ENCODE measurements at regions not wholly inside any gene's neighbourhood (a gene's known extent, or its start where the extent isn't known, plus 50 kb on each side); places are given as distances from the start of the nearest gene placed in this dataset.
A peak's percentile ranks its signal among the peaks of the same experiment; 100 is the strongest.

- DNase-seq, result no peak
Observed at GRCh38 chr1:82721702-82722101, 921.0 kb downstream of the ADGRL2 start.

- no peak for DNase-seq
Observed at GRCh38 chr1:82718719-82719419, 918.1 kb downstream of the ADGRL2 start.

GRCh38 chr1:82710091-82710490 is 909.4 kb downstream of the ADGRL2 start:
- no peak for DNase-seq

DNA sequence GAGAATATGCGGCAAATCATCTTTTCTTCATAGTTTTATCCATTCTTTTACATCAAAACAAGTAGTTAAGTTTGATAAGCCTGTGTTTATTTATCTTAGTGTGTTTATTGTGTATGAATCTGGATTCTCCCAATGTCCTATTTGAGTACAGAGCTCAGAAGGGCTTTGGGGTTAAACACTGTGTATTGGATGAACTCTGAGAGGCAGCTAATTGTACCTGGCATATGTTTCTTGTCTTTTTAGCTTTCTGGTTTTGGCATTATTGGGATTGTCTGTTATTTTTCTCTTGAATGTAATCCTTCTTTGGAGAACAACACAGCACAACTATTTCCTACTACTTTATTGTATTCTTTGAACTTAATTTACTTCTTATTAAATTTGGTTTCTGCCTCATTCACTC is 906.9 kb downstream of the ADGRL2 start:
- DNase-seq, result no peak

DNA sequence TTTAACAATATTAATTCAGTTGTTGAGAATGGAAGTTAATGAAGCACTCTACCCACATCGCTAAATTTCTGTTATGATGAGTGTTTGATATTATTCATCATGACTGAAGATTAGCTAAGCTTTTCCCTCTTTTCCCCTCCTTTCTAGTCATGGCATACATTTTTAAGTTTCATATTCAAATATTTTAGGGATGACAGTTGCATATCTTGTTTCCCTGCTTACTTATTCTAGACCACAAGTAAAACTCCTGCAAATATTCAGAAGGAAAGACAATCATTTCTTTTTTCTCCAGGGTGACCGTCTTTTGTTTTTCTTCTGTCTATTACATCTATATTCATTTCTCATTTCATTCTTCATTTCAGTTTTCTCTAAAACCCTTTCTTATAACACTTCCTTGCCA is 906.0 kb downstream of the ADGRL2 start:
- no peak for DNase-seq

GRCh38 chr1:82704966-82705365 is 904.2 kb downstream of the ADGRL2 start:
- no peak for DNase-seq

GRCh38 chr1:82704393-82704792 is 903.7 kb downstream of the ADGRL2 start:
- peak; percentile 97 for DNase-seq

GRCh38 chr1:82703951-82704350 is 903.2 kb downstream of the ADGRL2 start:
- peak; percentile 19 for DNase-seq

DNA sequence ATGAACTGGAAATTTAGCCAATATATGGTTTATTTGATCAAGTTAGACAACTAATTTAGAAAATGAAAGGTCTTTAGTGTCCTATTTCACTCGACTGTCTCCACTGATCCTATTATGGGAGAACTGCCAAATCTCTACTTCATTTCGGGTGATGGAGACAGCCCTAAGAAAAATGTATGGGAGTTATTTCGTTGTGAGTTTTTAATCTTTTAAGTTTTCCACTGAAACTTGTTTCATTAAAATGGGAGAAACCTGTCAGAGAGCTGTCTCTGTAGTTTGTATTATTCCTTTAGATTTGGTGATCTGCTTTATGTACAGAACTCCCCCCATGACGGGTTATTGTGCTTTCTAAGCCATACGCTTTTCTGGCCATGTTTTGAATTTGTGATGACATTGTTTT is 899.7 kb downstream of the ADGRL2 start:
- DNase-seq, result no peak

DNA sequence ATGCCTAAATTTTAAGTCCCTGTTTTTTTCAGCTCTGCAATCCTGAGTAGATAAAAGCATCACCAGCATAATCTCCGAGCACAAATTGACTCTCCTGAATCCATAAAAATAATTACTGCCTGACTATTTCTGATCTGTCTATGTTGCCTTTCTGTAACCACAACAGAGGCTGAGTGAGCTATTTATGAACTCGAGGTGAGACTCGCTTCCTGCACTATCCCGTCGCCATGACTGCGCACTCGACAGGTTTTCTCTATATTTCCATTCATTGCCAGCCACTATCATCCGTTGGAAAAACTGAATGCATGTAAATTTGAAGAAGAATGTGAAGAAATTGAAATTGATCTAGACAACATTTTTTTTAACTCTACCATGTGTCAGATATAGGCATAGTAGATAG is 897.2 kb downstream of the ADGRL2 start:
- no peak for DNase-seq

DNA sequence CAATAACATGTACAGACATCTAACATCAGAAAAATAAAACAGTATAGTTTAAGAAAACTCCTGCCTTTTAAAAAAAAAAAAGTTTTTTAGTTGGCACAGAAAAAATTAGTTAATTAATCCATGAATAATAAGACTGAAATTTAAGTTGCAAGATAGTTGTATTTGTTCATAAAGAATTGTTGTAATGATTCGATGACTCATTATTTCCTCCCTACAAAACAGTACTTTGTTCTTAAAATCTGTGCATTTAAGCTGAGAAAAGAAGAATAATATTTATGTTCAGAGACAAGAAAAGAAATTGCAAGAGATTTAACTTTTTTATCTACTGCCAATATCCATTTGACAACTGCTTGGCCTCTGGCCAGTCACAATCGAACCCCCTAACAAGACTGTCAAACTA is 894.7 kb downstream of the ADGRL2 start:
- peak; percentile 61 for DNase-seq

- DNase-seq, result no peak
Observed at GRCh38 chr1:82690411-82690810, 889.7 kb downstream of the ADGRL2 start.

GRCh38 chr1:82689217-82689616 is 888.5 kb downstream of the ADGRL2 start:
- DNase-seq, result no peak

GRCh38 chr1:82686774-82687173 is 886.0 kb downstream of the ADGRL2 start:
- DNase-seq, result no peak

GRCh38 chr1:82646888-82647287 is 846.2 kb downstream of the ADGRL2 start:
- DNase-seq, result no peak

DNA sequence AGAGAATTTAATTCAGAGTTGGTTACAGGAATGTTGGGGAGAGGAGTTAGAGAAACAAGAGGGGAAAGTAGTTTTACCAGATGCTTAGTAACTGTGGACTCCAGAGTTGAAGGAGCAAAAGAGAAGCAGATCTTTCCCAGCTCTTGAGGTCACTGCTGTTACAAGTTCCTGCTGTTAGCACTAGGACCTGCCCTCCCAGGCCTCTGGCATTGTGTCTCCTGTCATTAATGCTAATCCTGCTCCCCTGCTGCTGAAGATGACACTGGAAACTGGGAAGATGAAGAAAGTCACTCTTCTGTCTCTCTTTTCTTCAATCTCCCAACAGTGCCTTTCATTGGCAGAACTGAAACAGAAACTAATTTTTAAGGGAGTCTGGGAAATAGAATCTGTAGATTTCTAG is 845.6 kb downstream of the ADGRL2 start:
- no peak for DNase-seq

- DNase-seq, result no peak
Observed at GRCh38 chr1:82644186-82644915, 843.6 kb downstream of the ADGRL2 start.

DNA sequence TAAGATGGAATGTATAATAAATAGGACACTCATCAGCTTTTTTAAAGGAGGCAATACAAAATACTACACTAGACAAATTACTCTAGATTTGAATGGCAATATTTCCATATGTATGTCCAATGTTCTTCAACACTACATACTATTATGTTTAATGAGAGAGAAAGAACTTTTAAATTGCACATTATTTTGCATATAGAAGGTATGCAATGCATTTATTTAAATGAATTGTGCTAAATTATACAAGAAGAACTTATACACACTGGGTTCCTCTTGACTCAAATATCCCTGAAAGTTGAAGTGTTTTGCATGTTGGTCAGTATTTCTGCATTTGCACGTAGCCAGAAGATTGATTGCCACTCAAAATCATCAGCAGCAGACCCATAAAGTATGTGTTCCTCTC is 839.6 kb downstream of the ADGRL2 start:
- no peak for DNase-seq

GRCh38 chr1:82634266-82634665 is 833.5 kb downstream of the ADGRL2 start:
- no peak for DNase-seq

DNA sequence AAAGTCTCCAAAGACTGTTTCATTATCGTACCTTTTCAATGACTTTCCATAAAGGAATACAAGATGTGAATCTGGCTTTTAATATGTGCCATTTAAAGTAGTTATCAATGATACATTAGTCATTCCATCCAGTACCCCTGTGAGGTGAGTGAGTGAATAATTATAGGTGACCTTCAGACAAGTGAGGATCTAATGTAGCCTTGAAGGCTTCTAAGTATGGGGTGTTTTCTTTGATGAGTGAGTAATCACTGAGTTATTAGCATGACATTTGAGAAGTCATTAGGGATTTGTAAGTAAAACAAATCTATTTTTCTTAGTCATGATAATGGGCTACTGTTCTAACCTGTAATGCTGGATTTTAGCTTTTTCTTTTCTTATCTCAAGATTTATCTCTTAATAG is 831.4 kb downstream of the ADGRL2 start:
- peak; percentile 21 for DNase-seq

- no peak for DNase-seq
Observed at GRCh38 chr1:82628887-82629286, 828.2 kb downstream of the ADGRL2 start.

DNA sequence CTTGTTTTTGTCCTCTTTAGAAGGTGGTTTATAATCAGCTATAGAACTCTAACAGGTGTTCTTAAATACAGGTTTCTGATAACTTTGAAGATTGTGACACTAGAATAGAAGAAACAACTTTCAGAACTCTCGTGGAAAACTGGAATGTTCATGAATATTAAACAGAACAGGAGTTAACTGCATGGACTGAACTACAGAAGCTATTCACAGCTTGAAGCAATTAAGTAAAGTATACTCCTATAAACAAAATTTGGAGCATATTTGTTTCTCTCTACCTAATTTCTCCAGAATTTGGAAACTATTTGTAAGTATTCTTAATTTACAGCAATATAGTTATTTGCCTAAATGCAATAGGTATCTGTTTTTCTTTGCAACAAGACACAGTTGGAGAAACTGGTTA is 824.8 kb downstream of the ADGRL2 start:
- DNase-seq, result peak; percentile 2

GRCh38 chr1:82621076-82621475 is 820.3 kb downstream of the ADGRL2 start:
- no peak for DNase-seq

DNA sequence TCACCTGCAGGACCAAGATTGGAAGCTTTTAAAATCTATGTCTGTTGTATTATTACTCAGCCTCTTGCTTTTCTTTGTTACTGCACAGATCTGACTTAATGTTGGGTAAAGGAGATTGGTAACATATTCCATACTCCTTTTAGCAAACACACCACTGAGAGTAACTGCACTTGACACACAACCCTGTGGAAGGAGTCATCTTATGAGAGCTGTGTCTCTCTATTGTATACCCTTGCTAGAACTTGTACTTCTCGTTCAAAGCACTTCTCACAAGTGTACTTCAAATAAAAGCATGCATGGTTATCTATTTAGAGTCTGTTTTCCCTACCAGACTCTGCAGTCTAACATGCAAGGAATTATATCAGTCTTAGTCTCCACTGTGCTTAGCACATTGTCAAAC is 813.4 kb downstream of the ADGRL2 start:
- DNase-seq, result no peak

GRCh38 chr1:82612986-82613385 is 812.3 kb downstream of the ADGRL2 start:
- no peak for DNase-seq
